ENCODE measurements at regions not wholly inside any gene's neighbourhood (a gene's known extent, or its start where the extent isn't known, plus 50 kb on each side); places are given as distances from the start of the nearest gene placed in this dataset.

DNA sequence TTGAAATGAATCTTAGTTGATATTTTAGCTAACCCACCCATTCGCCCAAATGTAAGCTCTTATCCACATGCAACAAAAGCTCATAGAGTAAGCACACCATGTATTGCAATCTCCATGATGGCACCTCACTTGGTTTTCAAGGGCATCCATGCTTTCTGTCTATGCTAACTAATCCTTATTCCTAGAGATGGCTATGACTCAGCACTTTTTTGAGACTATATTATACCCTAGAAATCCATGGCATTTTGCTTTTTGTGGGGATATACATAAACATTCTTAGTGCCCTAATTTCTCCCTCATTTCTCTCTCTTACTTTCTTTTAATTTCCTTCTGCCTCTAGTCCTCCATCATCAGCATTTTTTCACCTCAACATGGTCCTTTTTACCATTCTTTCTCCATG lies 168.5 kb upstream of the STT3B start:
- TF ChIP-seq EZH2phosphoT487 (IDR thresholded peaks at IDR 0.05; ENCODE audit: insufficient read depth, low read depth) (no peak), EZH2 (IDR thresholded peaks at IDR 0.05; ENCODE audit: insufficient read depth, poor library complexity, severe bottlenecking) (no peak)

Measured in GM23248 (cell line).